HCT116 (cell line): ENCODE measurements at regions not wholly inside any gene's neighbourhood (a gene's known extent, or its start where the extent isn't known, plus 50 kb on each side); places are given as distances from the start of the nearest gene placed in this dataset.
"Not testable (repeated sequence)": the region's sequence is repeated elsewhere in the genome, so short reads cannot be mapped to it uniquely, and the experiment has no call there.

Experiments
- CEBPB ChIP-seq: IDR thresholded peaks from 2 replicates; pipeline ENCODE4 v1.6.1; 2012; ENCODE audit warnings: low read depth
- CTCF ChIP-seq, 3 experiments: fragments of 200-600 bp in 1 of 3; sonication (generic) in 1 of 3; IDR thresholded peaks in 2 of 3; conservative IDR thresholded peaks in 1 of 3; 2 replicates each; pipeline ENCODE4 v1.5.1; 2012 to 2017; ENCODE audit warnings: low read depth in 2 of 3, low read length in 2 of 3, antibody characterized with exemption in 1 of 3, borderline replicate concordance in 1 of 3, control low read depth in 1 of 3, mild to moderate bottlenecking in 1 of 3, mixed read lengths in 1 of 3, mixed run types in 1 of 3, moderate library complexity in 1 of 3; ENCODE audit not compliant: insufficient read depth in 1 of 3
- MAX ChIP-seq: IDR thresholded peaks from 2 replicates; pipeline ENCODE4 v1.6.1; 2012
- POLR2A ChIP-seq: IDR thresholded peaks from 2 replicates; pipeline ENCODE4 v1.7.0; 2011; ENCODE audit warnings: borderline replicate concordance; ENCODE audit not compliant: insufficient read depth, insufficient read length; ENCODE audit errors: extremely low read depth
- POLR2AphosphoS5 ChIP-seq: IDR thresholded peaks from 2 replicates; pipeline ENCODE4 v1.6.1; 2011; ENCODE audit warnings: mild to moderate bottlenecking, low read depth, low read length, moderate library complexity
- YY1 ChIP-seq: IDR thresholded peaks from 2 replicates; pipeline ENCODE4 v1.6.1; 2011; ENCODE audit warnings: low read length, low read depth, moderate library complexity, mild to moderate bottlenecking; ENCODE audit not compliant: insufficient replicate concordance; ENCODE audit errors: extremely low read depth

GRCh38 chr14:105928171-105929111 is 402.1 kb downstream of the TMEM121 start:
- not testable (repeated sequence) for TF ChIP-seq CEBPB; MAX; POLR2AphosphoS5; YY1; CTCF (IDR thresholded peaks at IDR 0.05 in 2 of 3, conservative IDR thresholded peaks at IDR 0.05 in 1 of 3; ENCODE audit: borderline replicate concordance in 1 of 3, insufficient read depth in 1 of 3, low read depth in 2 of 3, low read length in 2 of 3); POLR2A
